RWPE1 (cell line): ENCODE measurements at regions not wholly inside any gene's neighbourhood (a gene's known extent, or its start where the extent isn't known, plus 50 kb on each side); places are given as distances from the start of the nearest gene placed in this dataset.

ENCODE experiments used
- CTCF ChIA-PET: fragments of 350-600 bp; sonication (Branson Sonifier 250); formaldehyde crosslinking; extraction: SDS; loops from one replicate; lab custom pipeline; 2021; lab: Yijun Ruan, JAX
- POLR2A ChIA-PET: fragments of 400-600 bp; formaldehyde crosslinking; extraction: SDS; loops from one replicate; lab custom pipeline; 2020; ENCODE audit warnings: antibody characterized with exemption; ENCODE audit not compliant: low non-redundant PET; lab: Yijun Ruan, JAX
- DNase-seq: peaks from one replicate; pipeline ENCODE4 v3.0.0; 2012; ENCODE audit warnings: low spot score
- H3K27ac ChIP-seq: fragments of 450-650 bp; 2 replicates; pipeline ENCODE4 v1.5.1; 2017
- CTCF ChIP-seq: fragments of 450-650 bp; conservative IDR thresholded peaks from 2 replicates; pipeline ENCODE4 v1.5.1; 2017; ENCODE audit warnings: low read depth, mild to moderate bottlenecking

GRCh38 chr3:159453036-159453435, 535.6 kb upstream of the IL12A start:
- no peak overlapping the region for H3K27ac ChIP-seq
- ChIA-PET POLR2A (no interaction called here), CTCF (interaction anchor here (0.5 kb wide), 1 partner anchor 79 kb away, joined by 5 read pairs; no protein-coding TSS in a partner anchor)
- no peak for TF ChIP-seq CTCF
- no peak for DNase-seq

GRCh38 chr3:159453945-159454344, 534.7 kb upstream of the IL12A start:
- ChIA-PET POLR2A (no interaction called here), CTCF (no interaction called here)
- TF ChIP-seq CTCF, result no peak
- no peak for DNase-seq
- H3K27ac ChIP-seq, result no peak overlapping the region

- ChIA-PET CTCF (interaction anchor here (0.6 kb wide), 1 partner anchor 428 kb away, joined by 3 read pairs; no protein-coding TSS in a partner anchor), POLR2A (no interaction called here)
- no peak overlapping the region for H3K27ac ChIP-seq
- no peak for TF ChIP-seq CTCF
- no peak for DNase-seq
These were observed 532.9 kb upstream of the IL12A start for GRCh38 chr3:159455741-159456181.

GRCh38 chr3:159458010-159458409, 530.6 kb upstream of the IL12A start:
- CTCF ChIA-PET, result no interaction called here
- peak overlapping the region; percentile 69 for H3K27ac ChIP-seq
- TF ChIP-seq CTCF, result no peak
- POLR2A ChIA-PET, result no interaction called here
- peak; percentile 88 for DNase-seq

GRCh38 chr3:159458982-159459381, 529.7 kb upstream of the IL12A start:
- no peak for TF ChIP-seq CTCF
- H3K27ac ChIP-seq, result no peak overlapping the region
- no peak for DNase-seq
- ChIA-PET POLR2A (no interaction called here), CTCF (no interaction called here)

GRCh38 chr3:159472611-159473010, 516.0 kb upstream of the IL12A start:
- ChIA-PET POLR2A (no interaction called here), CTCF (no interaction called here)
- H3K27ac ChIP-seq, result no peak overlapping the region
- TF ChIP-seq CTCF, result no peak
- no peak for DNase-seq
